Sigmoid colon (tissue), 6 donors: ENCODE measurements at regions not wholly inside any gene's neighbourhood (a gene's known extent, or its start where the extent isn't known, plus 50 kb on each side); places are given as distances from the start of the nearest gene placed in this dataset.

ENCODE experiments used
- DNase-seq: peaks from one replicate; pipeline ENCODE4 v3.0.0-alpha.2; 2019
- H3K27ac ChIP-seq, 4 donors: fragments of 200-600 bp; sonication (generic); one replicate each; pipeline ENCODE4 v1.5.1; 2016 to 2019; ENCODE audit warnings: mild to moderate bottlenecking in 1 of 4
- H3K27me3 ChIP-seq, 3 donors: fragments of 200-600 bp; sonication (generic); one replicate each; pipeline ENCODE4 v1.5.1; 2019; ENCODE audit warnings: mild to moderate bottlenecking in 1 of 3
- H3K36me3 ChIP-seq, 4 donors: fragments of 200-600 bp; sonication (generic); one replicate each; pipeline ENCODE4 v1.5.1; 2016 to 2019
- H3K4me1 ChIP-seq, 4 donors: fragments of 200-600 bp; sonication (generic); one replicate each; pipeline ENCODE4 v1.5.1; 2017 to 2019
- H3K4me3 ChIP-seq, 4 donors: fragments of 200-600 bp; sonication (generic); one replicate each; pipeline ENCODE4 v1.5.1; 2017 to 2019; ENCODE audit warnings: mild to moderate bottlenecking in 2 of 4, moderate library complexity in 1 of 4
- H3K9me3 ChIP-seq, 4 donors: fragments of 200-600 bp in 3 of 4; sonication (generic) in 3 of 4; one replicate each; pipeline versions ENCODE4 v1.5.1 to v1.6.1; 2013 to 2019
- EP300 ChIP-seq, 4 donors: sonication (generic); formaldehyde crosslinking; IDR thresholded peaks; one replicate each; pipeline ENCODE4 v1.6.1; 2017; ENCODE audit warnings: antibody characterized with exemption in 4 of 4
- POLR2A ChIP-seq, 2 donors: fragments of 450-650 bp; IDR thresholded peaks; one replicate each; pipeline ENCODE4 v1.6.1; 2016; ENCODE audit warnings: antibody characterized with exemption in 2 of 2, mild to moderate bottlenecking in 2 of 2, moderate library complexity in 2 of 2
- POLR2AphosphoS5 ChIP-seq, 4 donors: sonication (generic); formaldehyde crosslinking; IDR thresholded peaks; one replicate each; pipeline ENCODE4 v1.6.1; 2017; ENCODE audit warnings: antibody characterized with exemption in 4 of 4
- WGBS, 2 donors: extraction: QIAGEN DNeasy Blood & Tissue Kit; methylation state at CpG; one replicate each; pipeline ENCODE4 v1.1.7; 2013; 5-methylcytosine and 5-hydroxymethylcytosine counted together
- intact Hi-C: fragments of 100-400 bp; cut with DNase I; formaldehyde crosslinking; loops from one replicate; pipeline ENCODE4 v1.15.1; 2023
- TF ChIP-seq, protein P1 (sequence below), 4 experiments: fragments of 450-650 bp in 3 of 4; fragments of 200-600 bp in 1 of 4; IDR thresholded peaks; one replicate each; pipeline ENCODE4 v1.5.1; 2016 to 2019; ENCODE audit warnings: antibody characterized with exemption in 4 of 4, mild to moderate bottlenecking in 3 of 4, moderate library complexity in 2 of 4
- donor health status: healthy with polysubstance abuse.
- donor health status: healthy.

DNA sequence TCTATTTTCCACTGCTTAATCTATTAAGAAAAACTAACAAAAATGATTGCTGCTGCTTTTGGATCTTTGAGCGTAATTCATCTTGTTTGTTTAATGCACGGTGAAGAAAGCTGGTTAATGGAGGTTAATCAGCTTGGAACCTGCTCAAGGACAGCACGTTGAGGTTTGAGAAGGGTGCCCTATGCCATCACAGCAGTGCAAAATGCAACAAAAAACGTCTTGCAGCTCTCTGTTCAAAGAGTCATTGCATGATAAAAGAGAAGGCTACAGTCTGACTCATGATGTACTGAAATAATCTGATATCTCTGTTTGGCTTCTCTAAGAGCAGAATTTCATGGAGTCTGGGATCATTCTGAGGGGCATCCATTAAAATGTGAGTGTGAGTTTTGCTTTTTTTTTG, 80.6 kb upstream of the PREP start:
- intact Hi-C loops: loop anchor here (5.0 to 10.0 kb wide), 4 partner anchors 511 to 819 kb away; no protein-coding TSS in a partner anchor
- H3K27me3 ChIP-seq: no peaks in the 10 kb centered on the region
- peaks cover 0 to 16% (median 9%) of the 10 kb centered on the region in 4 donors for H3K4me1 ChIP-seq

GRCh38 chr6:105482921-105483320, 80.0 kb upstream of the PREP start:
- TF ChIP-seq POLR2AphosphoS5 (IDR thresholded peaks at IDR 0.05) (no peak), POLR2A (IDR thresholded peaks at IDR 0.05) (no peak), EP300 (IDR thresholded peaks at IDR 0.05) (no peak)
- TF ChIP-seq, protein P1, sequence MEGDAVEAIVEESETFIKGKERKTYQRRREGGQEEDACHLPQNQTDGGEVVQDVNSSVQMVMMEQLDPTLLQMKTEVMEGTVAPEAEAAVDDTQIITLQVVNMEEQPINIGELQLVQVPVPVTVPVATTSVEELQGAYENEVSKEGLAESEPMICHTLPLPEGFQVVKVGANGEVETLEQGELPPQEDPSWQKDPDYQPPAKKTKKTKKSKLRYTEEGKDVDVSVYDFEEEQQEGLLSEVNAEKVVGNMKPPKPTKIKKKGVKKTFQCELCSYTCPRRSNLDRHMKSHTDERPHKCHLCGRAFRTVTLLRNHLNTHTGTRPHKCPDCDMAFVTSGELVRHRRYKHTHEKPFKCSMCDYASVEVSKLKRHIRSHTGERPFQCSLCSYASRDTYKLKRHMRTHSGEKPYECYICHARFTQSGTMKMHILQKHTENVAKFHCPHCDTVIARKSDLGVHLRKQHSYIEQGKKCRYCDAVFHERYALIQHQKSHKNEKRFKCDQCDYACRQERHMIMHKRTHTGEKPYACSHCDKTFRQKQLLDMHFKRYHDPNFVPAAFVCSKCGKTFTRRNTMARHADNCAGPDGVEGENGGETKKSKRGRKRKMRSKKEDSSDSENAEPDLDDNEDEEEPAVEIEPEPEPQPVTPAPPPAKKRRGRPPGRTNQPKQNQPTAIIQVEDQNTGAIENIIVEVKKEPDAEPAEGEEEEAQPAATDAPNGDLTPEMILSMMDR (IDR thresholded peaks at IDR 0.05): no peak
- H3K4me3 ChIP-seq: no peak overlapping the region
- H3K27me3 ChIP-seq: no peaks in the 10 kb centered on the region
- intact Hi-C loops: loop anchor here (5.0 to 10.0 kb wide), 4 partner anchors 512 to 819 kb away; no protein-coding TSS in a partner anchor
- peaks cover 0 to 13% (median 7%) of the 10 kb centered on the region in 4 donors for H3K4me1 ChIP-seq
- no peak for DNase-seq
- 78 to 85% methylated on average over 3 of the region's 3 CpGs for WGBS, 2 donors
- no peaks in the 10 kb centered on the region for H3K9me3 ChIP-seq
- no peak overlapping the region for H3K27ac ChIP-seq
- H3K36me3 ChIP-seq: no peaks in the 10 kb centered on the region

More for the DNA sequence above, 80.6 kb upstream of the PREP start:
- WGBS, 2 donors: 33 to 60% methylated on average over 4 of the region's 4 CpGs
- H3K36me3 ChIP-seq: no peaks in the 10 kb centered on the region
- H3K4me3 ChIP-seq: no peak overlapping the region
- no peak for TF ChIP-seq EP300 (IDR thresholded peaks at IDR 0.05)
- TF ChIP-seq POLR2A (IDR thresholded peaks at IDR 0.05): no peak
- TF ChIP-seq POLR2AphosphoS5 (IDR thresholded peaks at IDR 0.05): no peak
- TF ChIP-seq, protein P1 (IDR thresholded peaks at IDR 0.05): no peak
- no peaks in the 10 kb centered on the region for H3K9me3 ChIP-seq
- no peak for DNase-seq
- H3K27ac ChIP-seq: no peak overlapping the region

GRCh38 chr6:105482227-105482844, 79.5 kb upstream of the PREP start:
- Histone ChIP-seq H3K9me3 (no peaks in the 10 kb centered on the region), H3K4me3 (no peak overlapping the region), H3K36me3 (no peaks in the 10 kb centered on the region), H3K27ac (no peak overlapping the region), H3K27me3 (no peaks in the 10 kb centered on the region), H3K4me1 (peaks cover 0 to 13% (median 6%) of the 10 kb centered on the region in 4 donors)
- intact Hi-C loops: loop anchor here (5.0 to 10.0 kb wide), 4 partner anchors 512 to 820 kb away; no protein-coding TSS in a partner anchor
- TF ChIP-seq POLR2A (IDR thresholded peaks at IDR 0.05) (no peak), POLR2AphosphoS5 (IDR thresholded peaks at IDR 0.05) (no peak), EP300 (IDR thresholded peaks at IDR 0.05) (no peak)
- TF ChIP-seq, protein P1 (IDR thresholded peaks at IDR 0.05): no peak
- 55 to 79% methylated on average over 2 of the region's 2 CpGs for WGBS, 2 donors
- DNase-seq: peak; percentile 73

DNA sequence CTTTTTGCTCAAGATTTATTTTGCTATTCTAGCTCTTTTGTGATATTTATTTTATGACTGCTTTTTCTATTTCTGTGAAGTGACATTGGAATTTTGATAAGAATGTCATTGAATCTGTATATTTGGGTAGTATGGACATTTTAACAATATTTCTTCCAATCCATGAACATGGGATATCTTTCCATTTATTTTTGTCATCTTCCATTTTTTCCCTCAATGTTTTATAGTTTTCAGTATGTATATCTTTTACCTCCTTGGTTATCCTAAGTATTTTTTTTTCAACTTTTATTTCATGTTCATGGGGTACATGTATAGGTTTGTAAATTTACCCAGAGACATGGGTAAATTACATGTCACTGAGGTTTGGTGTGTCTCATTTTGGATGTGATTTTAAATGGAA, 74.1 kb upstream of the PREP start:
- Histone ChIP-seq H3K4me3 (no peak overlapping the region), H3K9me3 (peaks cover 0 to 5% (median 0%) of the 10 kb centered on the region in 4 donors), H3K27ac (no peak overlapping the region), H3K4me1 (no peaks in the 10 kb centered on the region), H3K27me3 (no peaks in the 10 kb centered on the region), H3K36me3 (no peaks in the 10 kb centered on the region)
- DNase-seq: no peak
- intact Hi-C loops: no loop called here
- TF ChIP-seq POLR2AphosphoS5 (IDR thresholded peaks at IDR 0.05) (no peak), POLR2A (IDR thresholded peaks at IDR 0.05) (no peak), EP300 (IDR thresholded peaks at IDR 0.05) (no peak)
- TF ChIP-seq, protein P1 (IDR thresholded peaks at IDR 0.05): no peak
